ENCODE measurements at regions not wholly inside any gene's neighbourhood (a gene's known extent, or its start where the extent isn't known, plus 50 kb on each side); places are given as distances from the start of the nearest gene placed in this dataset.

DNA sequence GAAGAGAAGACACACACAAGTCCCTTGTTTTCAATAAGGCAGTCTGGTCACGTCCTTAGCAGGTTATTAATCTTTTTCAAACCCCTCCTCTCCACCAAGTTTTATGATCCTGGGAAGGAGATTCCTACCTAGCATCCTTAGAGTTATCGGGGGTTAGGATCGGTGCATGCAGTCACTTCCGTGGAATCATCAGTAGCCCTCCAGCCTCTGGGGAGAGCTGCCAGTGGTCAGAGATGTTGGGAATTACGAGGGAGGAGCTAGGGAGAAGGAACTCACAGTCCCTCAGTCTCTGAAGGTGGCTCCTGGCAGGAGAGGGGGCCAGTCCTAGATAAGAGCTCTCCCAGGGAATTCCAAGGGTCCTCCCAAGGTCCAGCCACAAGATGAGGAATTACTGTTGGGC, 57.7 kb upstream of the ATP5PO start:
- H3K27ac ChIP-seq = no peak overlapping the region
- 87 to 94% methylated on average over 5 of the region's 5 CpGs for WGBS, 2 donors

DNA sequence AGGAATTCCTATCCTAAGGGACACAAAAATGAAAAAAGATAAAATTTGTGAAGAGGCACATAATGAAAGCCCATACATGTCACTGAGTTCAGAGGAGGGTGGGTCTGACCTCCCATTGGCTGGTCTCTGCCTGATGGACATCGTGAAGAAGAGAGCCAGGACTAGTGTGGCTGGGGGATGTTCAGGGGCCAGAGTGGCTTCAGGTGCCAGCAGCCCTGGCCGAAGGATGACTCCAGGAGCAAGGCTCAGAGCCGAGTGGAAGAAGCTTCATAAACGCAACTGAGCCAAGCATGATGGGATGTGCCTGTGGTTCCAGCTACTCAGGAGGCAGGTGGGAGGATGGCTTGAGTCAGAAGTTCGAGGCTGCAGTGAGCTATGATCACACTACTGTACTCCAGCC, 56.9 kb upstream of the ATP5PO start:
- 94 to 100% methylated on average over 5 of the region's 5 CpGs for WGBS, 2 donors
- TF ChIP-seq POLR2A (IDR thresholded peaks at IDR 0.05) = no peak
- TF ChIP-seq, protein P1, sequence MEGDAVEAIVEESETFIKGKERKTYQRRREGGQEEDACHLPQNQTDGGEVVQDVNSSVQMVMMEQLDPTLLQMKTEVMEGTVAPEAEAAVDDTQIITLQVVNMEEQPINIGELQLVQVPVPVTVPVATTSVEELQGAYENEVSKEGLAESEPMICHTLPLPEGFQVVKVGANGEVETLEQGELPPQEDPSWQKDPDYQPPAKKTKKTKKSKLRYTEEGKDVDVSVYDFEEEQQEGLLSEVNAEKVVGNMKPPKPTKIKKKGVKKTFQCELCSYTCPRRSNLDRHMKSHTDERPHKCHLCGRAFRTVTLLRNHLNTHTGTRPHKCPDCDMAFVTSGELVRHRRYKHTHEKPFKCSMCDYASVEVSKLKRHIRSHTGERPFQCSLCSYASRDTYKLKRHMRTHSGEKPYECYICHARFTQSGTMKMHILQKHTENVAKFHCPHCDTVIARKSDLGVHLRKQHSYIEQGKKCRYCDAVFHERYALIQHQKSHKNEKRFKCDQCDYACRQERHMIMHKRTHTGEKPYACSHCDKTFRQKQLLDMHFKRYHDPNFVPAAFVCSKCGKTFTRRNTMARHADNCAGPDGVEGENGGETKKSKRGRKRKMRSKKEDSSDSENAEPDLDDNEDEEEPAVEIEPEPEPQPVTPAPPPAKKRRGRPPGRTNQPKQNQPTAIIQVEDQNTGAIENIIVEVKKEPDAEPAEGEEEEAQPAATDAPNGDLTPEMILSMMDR (IDR thresholded peaks at IDR 0.05) = no peak
- no peaks in the 10 kb centered on the region for H3K27me3 ChIP-seq
- H3K4me3 ChIP-seq (replicated peaks in 1 of 3) = no peak overlapping the region
- no peaks in the 10 kb centered on the region for H3K36me3 ChIP-seq
- H3K9me3 ChIP-seq = no peaks in the 10 kb centered on the region
- DNase-seq = no peak
- intact Hi-C loops (cut with DNase I) = no loop called here
- peaks cover 0 to 18% of the 10 kb centered on the region in 2 donors for H3K4me1 ChIP-seq
- H3K27ac ChIP-seq = no peak overlapping the region

More for the DNA sequence above, 57.7 kb upstream of the ATP5PO start:
- Histone ChIP-seq H3K4me3 (replicated peaks in 1 of 3) (no peak overlapping the region), H3K27me3 (no peaks in the 10 kb centered on the region), H3K4me1 (peaks cover 0 to 18% of the 10 kb centered on the region in 2 donors), H3K9me3 (no peaks in the 10 kb centered on the region), H3K36me3 (no peaks in the 10 kb centered on the region)
- TF ChIP-seq, protein P1 (IDR thresholded peaks at IDR 0.05) = no peak
- no peak for TF ChIP-seq POLR2A (IDR thresholded peaks at IDR 0.05)
- no peak for DNase-seq
- intact Hi-C loops (cut with DNase I) = no loop called here

DNA sequence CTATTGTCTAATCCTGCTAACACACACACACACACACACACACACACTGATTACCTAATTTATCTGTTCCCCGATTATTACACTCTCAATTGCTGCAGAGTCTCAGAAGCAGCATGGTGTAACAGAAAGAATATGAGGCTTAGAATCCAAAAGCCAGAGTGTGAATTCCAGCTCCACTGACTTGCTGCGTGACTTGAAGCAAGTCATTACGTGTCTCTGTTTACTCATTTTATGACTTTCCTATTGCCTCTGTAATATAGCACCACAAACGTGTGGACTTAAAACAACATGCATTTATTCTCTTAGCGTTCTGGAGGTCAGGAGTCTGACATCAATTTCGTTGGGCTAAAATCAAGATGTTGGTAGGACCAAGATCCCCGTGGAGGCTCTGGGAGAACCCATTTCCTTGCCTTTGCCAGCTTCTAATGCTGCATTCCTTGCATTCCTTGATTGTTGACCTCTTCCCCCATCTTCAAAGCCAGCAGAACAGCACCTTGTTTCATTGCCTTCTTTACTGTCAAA, 55.9 kb upstream of the ATP5PO start:
- no peaks in the 10 kb centered on the region for H3K9me3 ChIP-seq
- intact Hi-C loops (cut with DNase I) = no loop called here
- no peaks in the 10 kb centered on the region for H3K27me3 ChIP-seq
- TF ChIP-seq POLR2A (IDR thresholded peaks at IDR 0.05) = no peak
- TF ChIP-seq, protein P1 (IDR thresholded peaks at IDR 0.05) = no peak
- DNase-seq = no peak
- H3K36me3 ChIP-seq = no peaks in the 10 kb centered on the region
- H3K4me3 ChIP-seq (replicated peaks in 1 of 3) = no peak overlapping the region
- peaks cover 0 to 16% of the 10 kb centered on the region in 2 donors for H3K4me1 ChIP-seq
- WGBS, 2 donors = 73% methylated on average over 7 of the region's 7 CpGs
- no peak overlapping the region for H3K27ac ChIP-seq

DNA sequence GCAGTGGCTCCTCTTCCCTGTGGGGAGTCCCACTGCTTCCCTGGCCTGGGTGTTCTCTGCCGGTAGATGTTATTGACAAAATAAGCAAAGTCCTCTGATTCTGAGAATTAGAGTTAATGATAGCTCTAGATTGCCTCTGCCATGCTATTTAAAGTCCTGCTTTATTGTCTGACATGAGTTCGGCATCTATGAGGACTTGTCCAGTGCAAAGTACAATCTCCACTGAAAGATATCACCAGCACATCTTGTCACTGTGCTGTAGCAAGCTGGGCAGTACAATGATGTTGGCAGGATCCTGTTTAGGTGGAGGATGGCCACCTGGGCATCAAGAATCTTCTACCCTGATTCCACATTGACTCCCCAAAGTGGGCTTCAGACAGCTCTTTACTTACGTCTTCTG, 54.0 kb upstream of the ATP5PO start:
- DNase-seq = no peak
- no peaks in the 10 kb centered on the region for H3K27me3 ChIP-seq
- 91 to 98% methylated on average over 3 of the region's 3 CpGs for WGBS, 2 donors
- intact Hi-C loops (cut with DNase I) = no loop called here
- H3K36me3 ChIP-seq = no peaks in the 10 kb centered on the region
- H3K4me3 ChIP-seq (replicated peaks in 1 of 3) = no peak overlapping the region
- no peaks in the 10 kb centered on the region for H3K9me3 ChIP-seq
- H3K4me1 ChIP-seq = peaks cover 0 to 5% of the 10 kb centered on the region in 2 donors
- peak overlapping the region in 1 of 3 donors; percentile 0 for H3K27ac ChIP-seq
- TF ChIP-seq POLR2A (IDR thresholded peaks at IDR 0.05) = no peak
- TF ChIP-seq, protein P1 (IDR thresholded peaks at IDR 0.05) = no peak

DNA sequence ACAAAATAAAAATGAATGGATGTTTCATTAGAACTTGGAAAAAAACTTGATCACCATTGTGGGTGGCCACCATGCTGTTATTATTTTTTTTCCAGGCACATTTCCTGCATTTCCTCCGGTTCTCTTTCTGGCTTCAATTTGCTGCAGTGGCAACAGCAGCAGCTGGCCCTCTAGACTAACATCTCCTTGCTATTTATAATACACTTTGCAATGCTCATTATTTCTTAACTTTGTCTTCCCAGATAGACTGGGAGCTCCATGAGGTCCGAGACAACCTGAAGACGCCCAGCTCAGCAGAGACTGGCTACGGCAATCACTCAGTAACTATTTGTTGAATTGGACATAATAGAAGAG, 53.4 kb upstream of the ATP5PO start:
- H3K9me3 ChIP-seq = no peaks in the 10 kb centered on the region
- H3K27ac ChIP-seq = peak overlapping the region in 1 of 3 donors; percentile 0
- DNase-seq = no peak
- H3K4me3 ChIP-seq (replicated peaks in 1 of 3) = no peak overlapping the region
- 71% methylated on average over 4 of the region's 4 CpGs for WGBS, 2 donors
- intact Hi-C loops (cut with DNase I) = no loop called here
- TF ChIP-seq, protein P1 (IDR thresholded peaks at IDR 0.05) = no peak
- no peak for TF ChIP-seq POLR2A (IDR thresholded peaks at IDR 0.05)
- no peaks in the 10 kb centered on the region for H3K27me3 ChIP-seq
- no peaks in the 10 kb centered on the region for H3K36me3 ChIP-seq
- H3K4me1 ChIP-seq = peaks cover 0 to 5% of the 10 kb centered on the region in 2 donors

Data from thyroid gland (tissue), 4 donors.